Tibial nerve (tissue), 4 donors: ENCODE measurements at regions not wholly inside any gene's neighbourhood (a gene's known extent, or its start where the extent isn't known, plus 50 kb on each side); places are given as distances from the start of the nearest gene placed in this dataset.

Source experiments
- DNase-seq, 2 donors: peaks; one replicate each; pipeline ENCODE4 v3.0.0-alpha.2; 2019; ENCODE audit warnings: low spot score in 2 of 2
- H3K27ac ChIP-seq, 4 donors: fragments of 200-600 bp; sonication (generic) in 3 of 4; one replicate each; pipeline ENCODE4 v1.5.1; 2017 to 2019; ENCODE audit warnings: mild to moderate bottlenecking in 1 of 4
- H3K27me3 ChIP-seq, 2 donors: fragments of 200-600 bp; sonication (generic) in 1 of 2; one replicate each; pipeline versions ENCODE4 v1.5.1 to v1.6.0; 2017 to 2019
- H3K36me3 ChIP-seq, 3 donors: fragments of 200-600 bp; sonication (generic); one replicate each; pipeline ENCODE4 v1.5.1; 2018 to 2019
- H3K4me1 ChIP-seq, 4 donors: fragments of 200-600 bp; sonication (generic) in 3 of 4; one replicate each; pipeline ENCODE4 v1.5.1; 2017 to 2019
- H3K4me3 ChIP-seq, 4 donors: fragments of 200-600 bp; sonication (generic) in 3 of 4; one replicate each; pipeline ENCODE4 v1.5.1; 2017 to 2019; ENCODE audit warnings: mild to moderate bottlenecking in 1 of 4, moderate library complexity in 1 of 4
- H3K9me3 ChIP-seq, 4 donors: fragments of 200-600 bp; sonication (generic) in 3 of 4; one replicate each; pipeline ENCODE4 v1.5.1; 2017 to 2019
- CTCF ChIP-seq, 5 experiments: fragments of 200-600 bp in 3 of 5; fragments of 450-650 bp in 2 of 5; sonication (generic) in 3 of 5; IDR thresholded peaks; one replicate each; pipeline ENCODE4 v1.5.1; 2016 to 2019; ENCODE audit warnings: antibody characterized with exemption in 5 of 5, mild to moderate bottlenecking in 3 of 5, moderate library complexity in 2 of 5
- EP300 ChIP-seq, 2 donors: sonication (generic); formaldehyde crosslinking; IDR thresholded peaks; one replicate each; pipeline ENCODE4 v1.6.1; 2017; ENCODE audit warnings: antibody characterized with exemption in 2 of 2, mild to moderate bottlenecking in 1 of 2
- POLR2A ChIP-seq, 2 donors: fragments of 450-650 bp; IDR thresholded peaks; one replicate each; pipeline ENCODE4 v1.6.1; 2017; ENCODE audit warnings: antibody characterized with exemption in 2 of 2, mild to moderate bottlenecking in 2 of 2, moderate library complexity in 2 of 2
- WGBS, 2 donors: methylation state at CpG; one replicate each; pipeline ENCODE4 v1.1.5; 2018; 5-methylcytosine and 5-hydroxymethylcytosine counted together

GRCh38 chr22:27274770-27275449, 526.6 kb downstream of the MN1 start:
- no peak overlapping the region for H3K27ac ChIP-seq
- peaks cover 0 to 10% (median 0%) of the 10 kb centered on the region in 4 donors for H3K9me3 ChIP-seq
- DNase-seq: no peak
- WGBS, 2 donors: 66 to 67% methylated on average over 4 of the region's 4 CpGs
- H3K27me3 ChIP-seq: peaks cover 0 to 9% of the 10 kb centered on the region in 2 donors
- no peaks in the 10 kb centered on the region for H3K36me3 ChIP-seq
- H3K4me3 ChIP-seq: no peak overlapping the region
- H3K4me1 ChIP-seq: no peaks in the 10 kb centered on the region
- TF ChIP-seq POLR2A (IDR thresholded peaks at IDR 0.05): no peak
- TF ChIP-seq CTCF (IDR thresholded peaks at IDR 0.05): no peak
- TF ChIP-seq EP300 (IDR thresholded peaks at IDR 0.05): no peak

- TF ChIP-seq POLR2A (IDR thresholded peaks at IDR 0.05): no peak
- no peak for TF ChIP-seq CTCF (IDR thresholded peaks at IDR 0.05)
- no peak for TF ChIP-seq EP300 (IDR thresholded peaks at IDR 0.05)
- H3K27me3 ChIP-seq: no peaks in the 10 kb centered on the region
- no peak for DNase-seq
- no peaks in the 10 kb centered on the region for H3K36me3 ChIP-seq
- no peak overlapping the region for H3K4me3 ChIP-seq
- peaks cover 0 to 10% (median 0%) of the 10 kb centered on the region in 4 donors for H3K9me3 ChIP-seq
- 56 to 74% methylated on average over 2 of the region's 2 CpGs for WGBS, 2 donors
- H3K4me1 ChIP-seq: no peaks in the 10 kb centered on the region
- H3K27ac ChIP-seq: no peak overlapping the region
These were observed 522.6 kb downstream of the MN1 start for GRCh38 chr22:27278946-27279345.

GRCh38 chr22:27283240-27283639, 518.3 kb downstream of the MN1 start:
- 88 to 92% methylated on average over 5 of the region's 5 CpGs for WGBS, 2 donors
- H3K4me1 ChIP-seq: no peaks in the 10 kb centered on the region
- H3K9me3 ChIP-seq: no peaks in the 10 kb centered on the region
- H3K4me3 ChIP-seq: no peak overlapping the region
- no peak overlapping the region for H3K27ac ChIP-seq
- no peaks in the 10 kb centered on the region for H3K36me3 ChIP-seq
- no peaks in the 10 kb centered on the region for H3K27me3 ChIP-seq
- TF ChIP-seq POLR2A (IDR thresholded peaks at IDR 0.05) (no peak), CTCF (IDR thresholded peaks at IDR 0.05) (no peak), EP300 (IDR thresholded peaks at IDR 0.05) (no peak)
- no peak for DNase-seq

- DNase-seq: no peak
- TF ChIP-seq EP300 (IDR thresholded peaks at IDR 0.05) (no peak), CTCF (IDR thresholded peaks at IDR 0.05) (no peak), POLR2A (IDR thresholded peaks at IDR 0.05) (no peak)
- no peaks in the 10 kb centered on the region for H3K36me3 ChIP-seq
- 81 to 93% methylated on average over 6 of the region's 6 CpGs for WGBS, 2 donors
- no peaks in the 10 kb centered on the region for H3K27me3 ChIP-seq
- no peak overlapping the region for H3K27ac ChIP-seq
- no peaks in the 10 kb centered on the region for H3K4me1 ChIP-seq
- H3K4me3 ChIP-seq: no peak overlapping the region
- no peaks in the 10 kb centered on the region for H3K9me3 ChIP-seq
These were observed 517.8 kb downstream of the MN1 start for GRCh38 chr22:27283714-27284113.

- Histone ChIP-seq H3K4me3 (no peak overlapping the region), H3K27me3 (no peaks in the 10 kb centered on the region), H3K4me1 (no peaks in the 10 kb centered on the region), H3K9me3 (no peaks in the 10 kb centered on the region), H3K36me3 (no peaks in the 10 kb centered on the region), H3K27ac (no peak overlapping the region)
- no peak for DNase-seq
- 87 to 90% methylated on average over 7 of the region's 7 CpGs for WGBS, 2 donors
- TF ChIP-seq EP300 (IDR thresholded peaks at IDR 0.05) (no peak), CTCF (IDR thresholded peaks at IDR 0.05) (no peak), POLR2A (IDR thresholded peaks at IDR 0.05) (no peak)
These were observed 517.2 kb downstream of the MN1 start for GRCh38 chr22:27284324-27284723.
